ENCODE measurements at regions not wholly inside any gene's neighbourhood (a gene's known extent, or its start where the extent isn't known, plus 50 kb on each side); places are given as distances from the start of the nearest gene placed in this dataset.
A peak's percentile ranks its signal among the peaks of the same experiment; 100 is the strongest.

DNA sequence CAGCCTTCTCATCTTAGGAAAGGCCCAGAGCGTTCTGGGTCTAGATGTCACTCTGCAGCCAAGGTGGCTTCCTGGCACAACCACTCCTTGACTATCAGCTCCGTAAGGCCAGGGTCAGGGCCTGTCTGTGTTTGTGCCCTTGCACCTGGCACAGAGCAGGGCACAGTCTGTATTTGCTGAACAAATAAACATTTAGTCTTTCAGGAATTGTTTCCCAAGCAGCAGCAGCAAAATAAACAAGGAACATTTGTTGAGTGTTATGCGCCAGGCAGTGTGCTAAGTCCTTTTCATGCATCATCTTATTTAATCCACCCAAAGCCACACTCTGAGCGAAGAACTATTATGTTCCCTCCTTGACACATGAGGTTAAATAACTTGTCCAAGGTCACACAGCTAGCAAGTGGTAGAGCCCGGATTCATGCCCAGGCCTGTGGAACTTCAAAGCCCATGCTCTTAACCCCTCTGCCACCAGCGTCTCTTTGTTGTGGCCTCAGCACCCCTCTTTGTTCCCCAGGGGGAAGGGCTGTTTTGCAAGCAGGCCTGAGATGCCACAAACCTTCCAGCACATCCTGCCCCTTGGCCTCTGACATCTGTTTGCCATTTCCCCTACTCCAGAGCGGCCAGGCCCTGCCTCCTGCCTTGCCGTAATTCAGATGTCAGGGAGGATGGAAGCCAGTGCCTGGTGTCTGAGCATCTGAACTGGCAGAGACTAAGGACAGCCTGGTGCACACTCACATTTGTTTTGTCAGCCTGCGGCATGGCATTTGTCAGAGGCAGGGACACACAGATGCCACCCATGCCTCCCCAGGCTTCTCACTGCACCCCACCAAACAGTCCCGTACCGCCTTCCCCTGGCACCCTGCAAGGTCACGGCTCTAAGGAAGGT is 325.8 kb upstream of the ZMIZ1 start:
- no peak for DNase-seq (ENCODE audit: low spot score)

DNA sequence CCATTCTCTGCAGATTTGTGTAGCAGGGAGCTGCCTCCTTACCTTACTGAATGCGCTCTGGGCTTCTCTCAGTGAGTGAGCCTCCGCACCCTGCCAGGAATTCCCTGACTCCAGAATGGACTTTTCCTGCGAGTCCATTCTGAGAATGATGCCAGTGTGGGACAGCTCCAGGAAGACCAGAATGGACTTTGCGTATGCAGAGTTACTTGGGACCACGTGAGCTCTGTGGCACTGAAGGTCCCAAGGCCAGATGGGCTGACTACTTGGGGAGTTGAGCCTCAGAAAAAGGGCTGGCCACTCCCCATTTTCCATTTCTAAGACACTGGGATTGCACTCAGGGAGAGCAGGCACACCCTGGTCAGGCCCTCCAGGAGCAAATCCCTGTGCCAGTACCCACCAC is 324.7 kb upstream of the ZMIZ1 start:
- no peak for DNase-seq (ENCODE audit: low spot score)

DNA sequence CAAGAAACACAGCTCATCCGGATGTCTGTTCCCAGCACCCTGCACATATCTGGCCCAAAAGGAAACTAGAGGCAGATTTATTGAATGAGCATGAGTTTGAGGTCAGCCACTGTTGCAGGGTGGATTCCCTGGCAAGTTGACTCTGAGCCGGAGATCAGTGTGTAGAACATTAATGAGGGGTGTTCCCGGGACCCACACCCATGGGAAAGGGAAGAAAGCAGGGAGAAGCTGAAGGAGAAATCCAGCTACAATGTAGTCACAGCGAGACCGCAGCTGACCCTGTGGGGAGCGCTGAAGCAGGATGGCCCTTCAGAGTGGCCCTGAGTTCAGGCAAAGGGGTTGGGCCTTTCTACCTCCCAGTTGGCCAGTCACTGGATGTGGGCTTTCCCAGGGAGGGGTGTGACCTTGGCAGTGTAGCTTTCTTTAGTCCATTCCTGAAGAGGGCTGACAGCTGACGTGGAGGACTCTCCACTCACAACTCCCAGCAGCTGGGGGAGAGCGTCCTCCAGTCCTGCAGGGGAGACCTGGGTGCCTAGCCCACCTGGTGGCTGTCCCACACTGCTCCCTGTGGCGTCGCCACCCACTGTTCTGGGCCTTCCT is 324.2 kb upstream of the ZMIZ1 start:
- DNase-seq (ENCODE audit: low spot score), result no peak

DNA sequence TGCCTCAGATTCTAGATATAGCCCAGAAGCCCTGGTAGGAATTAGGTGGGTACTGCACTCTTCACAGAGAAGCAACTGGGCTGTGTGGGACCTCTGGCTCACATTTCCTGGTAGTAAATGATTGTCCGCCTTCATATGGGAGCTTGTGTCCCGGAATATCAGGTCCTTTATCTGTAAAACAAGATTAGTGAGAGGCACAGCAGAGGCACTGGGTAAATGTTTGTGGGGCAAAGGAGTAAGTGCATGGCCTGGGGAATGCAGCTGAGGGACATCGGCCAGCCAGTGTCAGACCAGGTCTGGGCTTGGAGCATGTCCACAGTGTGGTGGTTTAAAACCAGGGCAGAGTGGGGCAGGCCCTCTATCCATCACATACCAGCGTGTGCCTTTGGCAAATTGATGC is 323.3 kb upstream of the ZMIZ1 start:
- DNase-seq (ENCODE audit: low spot score), result no peak

DNA sequence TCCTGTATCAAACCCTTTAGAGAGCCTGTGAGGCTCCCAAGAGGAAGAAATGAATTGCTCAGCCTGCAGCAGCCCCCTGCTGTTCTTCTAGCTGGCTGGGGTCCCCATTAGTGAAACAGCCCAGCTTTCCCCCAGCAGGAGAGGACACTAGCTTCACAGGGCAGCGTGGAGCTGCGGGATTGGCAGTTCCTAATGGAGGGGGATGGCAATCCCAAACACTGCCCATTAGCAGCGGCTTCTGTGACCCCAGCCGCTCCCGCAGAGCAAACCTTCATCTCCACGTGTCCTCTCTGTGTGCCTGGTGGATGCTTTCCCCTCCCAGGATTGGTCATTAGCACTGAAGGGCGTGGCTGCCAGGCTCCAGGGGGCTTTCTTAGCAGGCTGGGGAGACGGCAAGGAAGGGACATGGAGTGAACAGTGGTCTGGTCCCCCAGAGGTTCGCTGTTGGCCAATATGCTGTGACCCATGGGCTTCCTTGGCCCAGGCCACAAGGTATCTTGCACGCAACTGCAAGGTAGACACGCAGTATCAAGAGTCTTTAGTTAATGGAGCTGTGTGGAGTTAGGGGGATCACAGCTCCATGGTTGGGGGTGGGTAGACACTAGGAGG is 322.5 kb upstream of the ZMIZ1 start:
- no peak for DNase-seq (ENCODE audit: low spot score)

DNA sequence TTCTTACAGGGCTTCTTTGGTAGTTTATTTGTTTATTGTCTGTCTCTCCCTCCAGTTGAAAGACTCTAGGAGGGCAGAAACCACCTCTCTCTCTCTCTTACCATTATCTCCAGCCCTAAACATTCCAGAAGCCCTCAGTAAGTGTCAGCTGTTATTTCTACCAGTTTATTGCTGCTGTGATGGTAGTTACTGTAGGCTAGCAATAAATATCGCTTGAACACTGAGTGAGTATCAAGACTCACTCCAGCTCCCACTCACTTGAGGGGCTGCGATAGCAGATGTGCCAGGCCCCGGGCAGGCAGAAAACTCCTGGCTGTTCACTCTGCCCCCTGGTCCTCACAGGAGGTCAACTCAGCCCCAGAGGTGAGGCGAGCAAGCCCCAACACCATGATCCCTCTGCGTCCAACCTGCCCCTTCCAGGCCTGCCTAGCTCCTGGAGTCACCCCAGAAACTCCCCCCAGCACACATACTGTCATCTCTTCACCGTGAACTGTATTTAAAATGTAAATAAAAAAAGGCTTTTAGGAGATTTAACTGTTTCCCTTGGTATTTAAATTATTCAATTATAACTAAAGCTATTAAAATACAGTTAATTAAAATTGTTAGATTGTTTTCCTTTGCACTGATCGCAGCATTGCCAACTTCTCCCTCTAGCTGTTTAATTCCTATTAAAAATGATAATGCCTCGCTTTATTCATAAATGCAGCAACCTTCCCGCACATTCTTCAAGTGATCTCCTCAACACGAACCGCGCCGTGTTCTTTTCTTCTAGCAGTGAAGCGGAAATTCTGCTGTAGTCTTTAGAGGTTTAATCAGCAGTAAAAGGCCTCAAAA is 321.1 kb upstream of the ZMIZ1 start:
- DNase-seq (ENCODE audit: low spot score), result no peak

DNA sequence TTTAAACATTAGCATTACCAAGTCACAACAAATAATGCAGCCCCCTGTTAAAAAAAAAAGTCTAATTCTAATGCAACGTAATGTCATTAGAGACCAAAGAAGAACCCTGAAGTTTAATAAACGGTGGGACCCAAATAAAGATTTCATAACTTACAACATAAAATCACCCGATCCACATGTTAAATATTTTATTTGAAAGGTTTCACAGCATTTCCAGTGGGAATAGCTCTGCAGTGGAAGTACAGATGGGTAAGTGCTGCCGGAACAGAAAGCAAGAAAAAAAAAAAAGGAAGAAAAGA is 320.6 kb upstream of the ZMIZ1 start:
- DNase-seq (ENCODE audit: low spot score), result no peak

DNA sequence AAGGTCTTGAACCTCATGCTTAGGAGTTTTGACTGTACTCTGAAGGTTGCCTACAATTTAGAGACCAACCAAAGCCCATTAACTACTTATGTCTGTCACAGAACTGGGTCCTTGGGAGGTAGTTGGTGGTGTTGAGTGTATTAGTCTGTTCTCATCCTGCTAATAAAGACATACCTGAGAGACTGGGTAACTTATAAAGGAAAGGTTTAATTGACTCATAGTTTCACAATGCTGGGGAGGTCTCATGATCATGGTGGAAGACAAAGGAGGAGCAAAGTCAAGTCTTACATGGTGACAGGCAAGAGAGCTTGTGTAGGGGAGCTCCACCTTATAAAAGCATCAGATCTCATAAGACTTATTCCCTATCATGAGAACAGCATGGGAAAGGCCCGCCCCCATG is 319.6 kb upstream of the ZMIZ1 start:
- no peak for DNase-seq (ENCODE audit: low spot score)

DNA sequence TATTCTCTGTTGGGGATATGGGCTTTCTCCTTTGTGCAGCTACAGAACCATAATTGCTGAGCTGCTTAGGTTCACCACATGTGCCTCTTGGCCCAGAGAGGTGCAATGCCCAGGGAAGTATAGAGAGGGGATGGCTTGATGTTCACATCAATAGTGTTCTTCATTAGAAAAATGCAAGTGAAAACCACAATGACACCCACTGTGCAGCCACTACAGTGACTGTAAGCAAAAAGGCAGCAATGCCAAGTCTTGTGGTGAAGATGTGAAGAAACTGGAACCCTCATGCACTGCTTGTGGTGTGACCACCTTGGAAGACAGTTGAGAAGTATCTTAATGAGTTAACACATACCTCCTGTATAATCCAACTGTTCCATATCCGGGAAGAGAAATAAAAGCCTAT is 318.9 kb upstream of the ZMIZ1 start:
- no peak for DNase-seq (ENCODE audit: low spot score)

DNA sequence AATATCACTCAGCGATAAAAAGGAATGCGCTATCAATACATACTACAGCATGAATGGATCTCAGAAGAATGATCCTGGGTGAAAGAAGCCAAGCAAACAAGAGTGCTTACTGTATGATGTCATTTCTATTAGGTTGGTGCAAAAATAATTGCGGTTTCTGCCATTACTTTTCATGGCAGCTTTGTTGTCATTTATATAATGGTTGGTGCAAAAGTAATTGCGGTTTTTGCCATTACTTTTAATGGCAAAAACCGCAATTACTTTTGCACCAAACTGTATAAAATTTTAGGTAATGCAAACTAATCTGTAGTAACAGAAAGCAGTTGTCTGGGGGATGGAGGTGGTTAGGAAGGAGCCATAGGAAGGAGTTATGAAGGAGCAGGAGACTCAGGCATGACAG is 318.3 kb upstream of the ZMIZ1 start:
- DNase-seq (ENCODE audit: low spot score), result no peak

DNA sequence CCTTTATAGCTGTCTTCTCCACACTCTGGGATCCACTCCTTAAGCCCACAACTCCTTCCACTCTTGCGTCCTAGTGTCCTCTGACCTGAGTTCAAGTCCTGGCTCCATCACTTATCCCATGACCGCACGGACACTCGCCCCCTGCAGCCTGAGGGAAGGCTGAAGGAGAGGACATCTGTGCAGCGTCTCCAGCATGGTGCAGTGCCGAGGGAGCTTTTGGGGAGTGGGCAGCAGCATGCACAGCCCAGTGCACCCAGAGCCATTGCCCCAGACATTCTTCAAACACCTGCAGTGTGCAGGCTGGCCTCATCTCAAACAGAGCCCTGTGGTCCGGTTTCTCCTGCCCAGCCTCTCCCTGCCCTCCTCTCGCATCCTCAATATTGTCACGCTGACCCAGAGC is 317.1 kb upstream of the ZMIZ1 start:
- DNase-seq (ENCODE audit: low spot score), result no peak

DNA sequence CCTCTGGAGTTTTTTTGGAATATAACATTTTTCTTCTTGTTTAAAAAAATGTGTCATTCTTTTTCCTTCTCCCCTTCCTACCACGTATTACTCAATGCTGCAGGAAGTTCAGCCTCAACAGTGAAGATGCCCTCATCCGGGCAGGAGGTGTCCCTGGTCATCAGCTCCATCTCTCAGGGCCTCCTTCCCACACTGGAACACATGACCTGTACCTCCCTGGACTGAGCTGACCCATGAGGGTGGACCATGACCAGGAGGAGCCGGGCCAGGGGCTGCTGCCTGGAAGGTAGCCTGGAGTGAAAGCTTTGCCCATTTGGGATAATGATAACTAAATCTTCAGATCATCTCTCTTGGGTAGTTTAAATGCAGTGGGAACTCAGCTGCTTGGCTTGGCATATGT is 316.5 kb upstream of the ZMIZ1 start:
- no peak for DNase-seq (ENCODE audit: low spot score)

DNA sequence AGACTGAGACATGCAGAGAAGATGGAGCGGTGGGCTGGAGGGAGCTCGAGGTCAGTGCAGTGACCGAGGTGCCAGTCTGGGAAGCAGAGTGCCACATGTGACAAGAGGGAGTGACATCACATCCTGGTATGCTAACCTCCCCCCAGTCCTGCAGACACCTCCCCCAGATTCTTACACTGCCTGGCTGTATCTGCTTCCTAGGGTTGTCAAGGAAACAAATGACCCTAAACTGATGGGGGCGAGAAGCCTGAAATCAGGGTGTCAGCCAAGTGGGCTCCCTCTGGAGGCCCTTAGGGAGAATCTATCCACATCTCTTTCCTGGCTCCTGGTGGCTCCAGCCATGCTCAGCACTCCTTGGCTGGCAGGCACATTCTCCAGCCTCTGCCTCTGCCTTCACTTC is 316.1 kb upstream of the ZMIZ1 start:
- DNase-seq (ENCODE audit: low spot score), result no peak

DNA sequence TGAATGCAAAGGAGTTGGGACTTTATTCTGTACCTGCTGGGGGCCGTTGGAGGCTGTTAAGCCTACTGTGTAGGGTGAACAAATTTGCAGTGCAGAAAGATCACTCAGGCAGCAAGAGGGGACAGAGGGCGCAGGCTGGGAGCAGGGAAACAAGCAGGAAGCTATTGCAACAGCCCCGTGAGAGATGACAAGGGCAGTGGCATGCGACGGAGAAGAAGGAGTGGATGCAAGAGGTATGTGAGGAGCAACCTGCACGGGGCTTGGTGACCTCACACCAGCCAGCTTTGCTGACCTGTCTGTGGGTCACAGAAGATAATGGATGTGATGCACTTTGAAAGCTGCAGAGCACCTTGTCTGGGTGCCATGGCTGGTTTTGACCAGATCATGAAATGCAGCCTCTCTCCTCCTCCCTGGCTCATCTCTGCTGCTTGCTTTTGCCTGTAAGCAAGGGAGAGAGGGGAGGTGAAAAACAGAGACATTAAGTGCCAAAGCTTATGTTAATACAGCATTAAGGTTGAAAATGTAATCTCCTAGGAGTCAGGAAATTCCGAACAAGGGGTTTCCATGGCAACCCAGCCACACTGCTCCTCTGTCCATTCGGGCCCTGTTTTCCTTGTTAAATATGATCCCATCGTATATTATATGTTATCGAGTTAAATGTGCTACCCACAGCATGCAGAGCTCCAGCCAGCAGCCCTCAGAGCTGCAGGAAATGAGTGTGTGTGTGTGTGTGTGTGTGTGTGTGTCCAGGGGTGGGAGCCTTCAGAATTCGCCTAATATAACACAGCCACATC is 314.3 kb upstream of the ZMIZ1 start:
- DNase-seq (ENCODE audit: low spot score), result no peak

DNA sequence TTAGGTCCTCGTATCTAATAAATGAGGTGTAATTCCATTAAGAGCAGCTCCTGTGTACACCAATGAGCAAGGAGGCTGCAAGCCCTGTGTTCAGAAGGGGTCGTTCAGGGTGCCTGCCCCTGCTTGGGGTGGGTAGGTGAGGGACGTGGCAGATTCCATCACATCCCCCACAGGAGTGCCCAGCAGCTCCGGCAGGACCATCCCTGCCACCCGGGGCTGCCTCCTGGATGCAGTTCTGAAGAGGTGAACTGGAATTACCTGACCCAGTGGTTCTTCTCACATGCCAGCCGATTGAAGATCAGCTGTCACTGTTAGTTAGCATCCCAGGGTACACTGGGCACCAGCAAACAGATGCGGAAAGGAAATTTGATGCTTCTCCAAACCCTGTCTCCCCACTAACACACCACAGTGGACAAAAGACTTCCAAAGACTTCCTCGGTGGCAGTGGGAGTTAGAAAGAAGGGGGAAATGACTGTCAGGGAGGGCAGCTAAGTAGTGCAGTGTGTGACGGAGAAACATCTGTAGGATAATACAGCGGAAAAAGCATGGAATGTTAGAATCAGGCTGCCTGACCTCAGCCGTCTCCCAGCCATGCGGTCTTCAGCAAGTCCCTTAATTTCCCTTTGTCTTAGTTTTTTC is 313.6 kb upstream of the ZMIZ1 start:
- DNase-seq (ENCODE audit: low spot score), result no peak

DNA sequence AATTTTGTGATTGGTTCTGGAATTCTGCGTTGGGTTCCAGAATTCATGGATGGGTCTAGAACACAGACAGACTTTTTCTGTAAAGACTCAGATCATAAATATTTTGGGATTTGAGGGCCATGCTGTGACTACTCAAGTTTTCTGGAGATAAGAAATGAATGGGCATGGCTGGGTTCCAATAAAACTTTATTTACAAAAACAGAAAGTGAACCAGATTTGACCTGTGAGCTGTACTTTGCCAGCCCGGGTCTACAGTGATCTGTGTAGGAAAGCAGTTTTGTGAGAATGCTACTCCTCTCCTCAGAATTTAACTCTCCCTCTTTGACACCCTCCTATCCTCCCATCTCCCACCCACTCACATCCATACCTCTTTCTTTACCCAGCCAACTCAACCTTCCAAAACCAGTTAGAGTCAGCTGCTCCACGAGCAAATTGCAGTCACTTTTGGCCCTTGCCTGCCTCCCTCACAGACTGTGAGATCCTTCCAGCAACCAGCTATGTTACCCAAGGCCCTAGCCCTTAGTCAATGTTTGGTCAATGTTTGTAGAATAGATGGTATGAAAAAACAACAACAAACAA is 312.8 kb upstream of the ZMIZ1 start:
- no peak for DNase-seq (ENCODE audit: low spot score)

DNA sequence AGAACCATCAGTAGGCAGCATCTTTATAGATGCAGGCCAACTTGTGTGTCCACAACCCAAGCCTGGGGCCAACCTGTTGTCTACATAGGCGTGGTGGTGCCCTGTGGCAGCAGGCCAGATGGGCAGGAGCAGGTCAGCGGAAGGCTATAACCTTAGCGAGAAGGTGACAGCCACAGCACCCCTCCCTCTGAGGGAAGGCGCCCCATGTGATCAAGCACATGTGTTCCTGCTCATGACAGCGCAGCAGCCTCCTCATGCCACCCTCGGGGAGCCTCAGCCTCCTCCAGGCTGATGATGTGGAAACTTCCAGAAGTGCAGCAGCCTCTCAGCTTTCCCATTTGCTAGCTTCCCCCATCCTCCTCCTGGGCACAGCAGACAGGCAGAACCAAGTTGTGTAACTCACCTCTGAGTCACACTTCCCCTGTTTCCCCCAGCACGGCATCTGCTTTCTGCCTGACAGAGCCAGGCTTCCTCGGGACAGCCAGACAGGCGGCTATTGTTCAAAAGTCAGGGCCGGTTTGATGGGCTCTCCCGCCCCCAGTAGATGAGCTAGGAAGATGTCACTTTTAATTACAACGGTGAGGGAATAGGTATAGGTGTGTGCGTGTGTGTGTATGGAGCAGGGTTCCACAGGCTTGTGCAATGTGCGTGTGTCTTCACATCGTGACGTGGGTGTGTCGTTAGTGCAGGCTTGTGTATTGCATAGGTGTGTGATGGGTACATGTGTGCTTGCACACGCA is 312.0 kb upstream of the ZMIZ1 start:
- peak; percentile 83 for DNase-seq (ENCODE audit: low spot score)

DNA sequence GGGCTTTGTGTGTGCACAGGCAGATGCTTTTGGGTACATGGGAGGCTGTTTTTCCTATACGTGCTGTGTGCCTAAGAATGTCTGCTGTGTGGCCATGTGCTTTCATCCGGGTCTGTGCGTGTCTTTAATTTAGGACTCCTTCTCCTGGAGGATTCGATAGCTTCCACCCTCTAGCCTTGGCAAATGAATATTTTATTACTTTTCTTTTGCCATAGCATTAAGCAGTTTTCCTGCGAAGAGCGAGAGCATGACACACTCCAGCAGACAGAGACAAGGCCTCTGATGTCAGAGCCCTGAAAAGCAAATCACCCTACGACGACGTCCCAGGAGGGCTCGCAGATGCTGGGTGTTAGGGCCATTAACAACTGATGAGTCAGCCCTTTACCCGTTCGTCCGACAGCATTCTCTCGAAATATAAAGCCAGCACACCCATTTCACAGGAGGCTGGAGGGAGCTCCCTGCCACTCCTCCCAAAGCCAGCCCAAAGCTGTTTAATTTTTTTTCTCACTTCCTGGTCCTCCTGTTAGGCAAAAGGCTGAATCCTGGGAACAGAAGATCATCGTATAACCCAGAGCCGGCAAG is 311.3 kb upstream of the ZMIZ1 start:
- DNase-seq (ENCODE audit: low spot score), result no peak

DNA sequence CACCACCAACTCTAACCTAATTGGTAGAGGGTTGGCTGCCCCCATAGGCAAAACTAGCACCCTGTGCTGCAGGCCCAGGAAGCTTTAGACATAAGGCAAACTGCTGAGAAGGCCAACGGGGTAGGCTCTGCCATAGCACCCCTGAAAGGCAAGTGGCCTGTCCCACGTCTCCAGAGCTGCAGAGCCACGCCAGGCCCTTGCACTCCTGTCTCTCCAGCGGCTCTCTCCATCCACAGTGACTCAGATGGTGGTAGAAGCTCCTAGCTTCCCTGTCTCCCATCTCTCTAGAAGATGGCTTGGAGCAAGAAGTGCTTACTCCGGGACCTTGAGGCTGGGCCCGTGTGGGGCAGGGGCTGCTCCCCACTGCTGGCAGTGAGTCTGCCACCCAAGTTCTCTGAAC is 310.6 kb upstream of the ZMIZ1 start:
- no peak for DNase-seq (ENCODE audit: low spot score)
